HL-60/S4 treated with phorbol 12-myristate 13-acetate at 8.2 ng/mL for 4 days and 3 days (cell line): ENCODE measurements at regions not wholly inside any gene's neighbourhood (a gene's known extent, or its start where the extent isn't known, plus 50 kb on each side); places are given as distances from the start of the nearest gene placed in this dataset.

Experiments
- in situ Hi-C: fragments of 300-500 bp; cut with MboI; formaldehyde crosslinking; loops from 2 replicates; pipeline ENCODE4 v1.15.0; 2022; ENCODE audit warnings: low sequenced_read_pairs

- in situ Hi-C loops: no loop called here
Measured at GRCh38 chr2:173760553-173760952, 204.6 kb downstream of the SP3 start.

GRCh38 chr2:173761603-173762119 lies 203.5 kb downstream of the SP3 start:
- in situ Hi-C loops: no loop called here

- in situ Hi-C loops: no loop called here
Measured at GRCh38 chr2:173762221-173762620, 203.0 kb downstream of the SP3 start.

GRCh38 chr2:173762864-173763263 lies 202.3 kb downstream of the SP3 start:
- in situ Hi-C loops: no loop called here

GRCh38 chr2:173763641-173764040 lies 201.5 kb downstream of the SP3 start:
- in situ Hi-C loops: no loop called here

GRCh38 chr2:173764094-173764493 lies 201.1 kb downstream of the SP3 start:
- in situ Hi-C loops: no loop called here

- in situ Hi-C loops: no loop called here
Measured at GRCh38 chr2:173766537-173767289, 198.5 kb downstream of the SP3 start.

- in situ Hi-C loops: no loop called here
Measured at GRCh38 chr2:173770947-173771678, 194.1 kb downstream of the SP3 start.

GRCh38 chr2:173772205-173772604 lies 193.0 kb downstream of the SP3 start:
- in situ Hi-C loops: no loop called here

- in situ Hi-C loops: no loop called here
Measured at GRCh38 chr2:173773076-173773475, 192.1 kb downstream of the SP3 start.

- in situ Hi-C loops: no loop called here
Measured at GRCh38 chr2:173775440-173775839, 189.7 kb downstream of the SP3 start.

GRCh38 chr2:173782681-173783080 lies 182.5 kb downstream of the SP3 start:
- in situ Hi-C loops: no loop called here

GRCh38 chr2:173783382-173783781 lies 181.8 kb downstream of the SP3 start:
- in situ Hi-C loops: no loop called here

GRCh38 chr2:173785813-173786212 lies 179.4 kb downstream of the SP3 start:
- in situ Hi-C loops: no loop called here

GRCh38 chr2:173791502-173791901 lies 173.7 kb downstream of the SP3 start:
- in situ Hi-C loops: no loop called here

- in situ Hi-C loops: no loop called here
Measured at GRCh38 chr2:173792166-173792565, 173.0 kb downstream of the SP3 start.

GRCh38 chr2:173792741-173793140 lies 172.4 kb downstream of the SP3 start:
- in situ Hi-C loops: no loop called here

- in situ Hi-C loops: no loop called here
Measured at GRCh38 chr2:173793709-173794565, 171.2 kb downstream of the SP3 start.

- in situ Hi-C loops: no loop called here
Measured at GRCh38 chr2:173797586-173798263, 167.4 kb downstream of the SP3 start.

- in situ Hi-C loops: no loop called here
Measured at GRCh38 chr2:173802518-173802917, 162.7 kb downstream of the SP3 start.

- in situ Hi-C loops: no loop called here
Measured at GRCh38 chr2:173803449-173803848, 161.7 kb downstream of the SP3 start.
